Nephron progenitor cell (in vitro differentiated cells): ENCODE measurements at regions not wholly inside any gene's neighbourhood (a gene's known extent, or its start where the extent isn't known, plus 50 kb on each side); places are given as distances from the start of the nearest gene placed in this dataset.

Experiments
- DNase-seq: peaks from one replicate; pipeline ENCODE4 v3.0.0; 2021
- H3K27ac Mint-ChIP-seq: 2 replicates; pipeline ENCODE4 v1.8.0; 2021; ENCODE audit warnings: mild to moderate bottlenecking, moderate library complexity, mixed read lengths
- H3K27me3 Mint-ChIP-seq: 2 replicates; pipeline ENCODE4 v1.8.0; 2021; ENCODE audit warnings: mild to moderate bottlenecking, low read depth, mixed read lengths; ENCODE audit not compliant: poor library complexity
- H3K36me3 Mint-ChIP-seq: 2 replicates; pipeline ENCODE4 v1.8.0; 2021; ENCODE audit warnings: low read depth, mixed read lengths
- H3K4me1 Mint-ChIP-seq: 2 replicates; pipeline ENCODE4 v1.8.0; 2021; ENCODE audit warnings: mixed read lengths
- H3K4me3 Mint-ChIP-seq: 2 replicates; pipeline ENCODE4 v1.8.0; 2021; ENCODE audit warnings: mild to moderate bottlenecking, moderate library complexity, mixed read lengths
- H3K9me3 Mint-ChIP-seq: 2 replicates; pipeline ENCODE4 v1.8.0; 2021; ENCODE audit warnings: mild to moderate bottlenecking, moderate library complexity, mixed read lengths
- CTCF ChIP-seq: fragments of 200-600 bp; sonication (generic); IDR thresholded peaks from 2 replicates; pipeline ENCODE4 v1.5.0; 2021; ENCODE audit warnings: antibody characterized with exemption

DNA sequence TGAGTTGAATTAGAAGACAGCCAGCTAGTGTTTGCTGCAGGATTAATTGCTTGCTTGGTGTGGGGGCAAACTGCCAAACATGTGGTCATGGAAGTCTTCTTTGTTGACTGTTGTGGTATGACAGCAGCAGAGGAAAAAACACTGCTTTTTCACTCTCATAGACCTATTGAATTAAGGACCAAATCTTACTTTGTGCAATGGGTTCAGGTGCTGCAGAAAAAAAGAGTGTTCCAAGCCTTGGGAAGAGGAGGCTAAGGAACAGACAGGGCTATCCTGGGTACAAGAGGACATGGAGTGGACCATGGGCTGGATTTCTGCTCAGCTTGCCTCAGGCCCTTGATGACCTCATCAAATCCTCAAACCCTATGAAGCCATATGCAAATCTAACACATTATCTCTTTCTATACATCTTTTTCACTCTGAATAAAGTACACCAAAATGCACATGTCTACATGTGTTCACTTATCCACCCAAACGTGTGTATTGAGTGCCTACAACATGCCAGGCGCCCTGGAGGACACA, 61.5 kb downstream of the SIPA1L2 start:
- no peak for TF ChIP-seq CTCF
- Mint-ChIP-seq H3K4me3 (no peak overlapping the region), H3K27me3 (peaks cover 5% of the 10 kb centered on the region), H3K36me3 (peaks cover 18% of the 10 kb centered on the region), H3K9me3 (peaks cover 3% of the 10 kb centered on the region), H3K4me1 (peaks cover 28% of the 10 kb centered on the region), H3K27ac (no peak overlapping the region)
- DNase-seq: no peak

DNA sequence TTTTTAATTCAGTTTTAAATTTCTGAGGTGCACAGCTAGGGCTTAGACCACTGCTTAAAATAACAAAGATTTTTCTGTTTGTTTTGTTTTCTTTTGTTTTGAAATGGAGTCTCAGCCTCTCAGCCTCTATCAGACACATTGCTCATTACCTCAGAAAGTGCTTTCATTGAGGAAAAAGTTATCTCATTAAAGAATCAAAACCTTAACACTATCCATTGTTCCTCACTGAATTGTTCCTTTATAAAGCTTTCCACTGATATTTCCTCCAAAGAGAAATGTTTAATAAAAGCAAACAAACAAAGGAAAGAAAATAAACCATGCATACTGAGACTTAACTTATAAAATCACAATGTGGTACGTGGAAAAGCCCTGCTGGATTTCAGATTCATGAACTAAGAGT, 63.8 kb downstream of the SIPA1L2 start:
- no peaks in the 10 kb centered on the region for H3K9me3 Mint-ChIP-seq
- no peak overlapping the region for H3K4me3 Mint-ChIP-seq
- no peak for TF ChIP-seq CTCF
- H3K27me3 Mint-ChIP-seq: peaks cover 5% of the 10 kb centered on the region
- H3K27ac Mint-ChIP-seq: no peak overlapping the region
- H3K4me1 Mint-ChIP-seq: peaks cover 21% of the 10 kb centered on the region
- DNase-seq: no peak
- peaks cover 12% of the 10 kb centered on the region for H3K36me3 Mint-ChIP-seq

- H3K4me3 Mint-ChIP-seq: no peak overlapping the region
- DNase-seq: no peak
- no peak for TF ChIP-seq CTCF
- H3K36me3 Mint-ChIP-seq: no peaks in the 10 kb centered on the region
- no peaks in the 10 kb centered on the region for H3K9me3 Mint-ChIP-seq
- H3K4me1 Mint-ChIP-seq: peaks cover 29% of the 10 kb centered on the region
- no peak overlapping the region for H3K27ac Mint-ChIP-seq
- peaks cover 5% of the 10 kb centered on the region for H3K27me3 Mint-ChIP-seq
These were observed 67.0 kb downstream of the SIPA1L2 start for GRCh38 chr1:232562855-232563510.

- TF ChIP-seq CTCF: no peak
- H3K36me3 Mint-ChIP-seq: no peaks in the 10 kb centered on the region
- H3K4me3 Mint-ChIP-seq: no peak overlapping the region
- H3K27me3 Mint-ChIP-seq: peaks cover 5% of the 10 kb centered on the region
- H3K4me1 Mint-ChIP-seq: peaks cover 35% of the 10 kb centered on the region
- H3K27ac Mint-ChIP-seq: no peak overlapping the region
- no peaks in the 10 kb centered on the region for H3K9me3 Mint-ChIP-seq
- DNase-seq: no peak
These were observed 68.6 kb downstream of the SIPA1L2 start for GRCh38 chr1:232561381-232561780.

DNA sequence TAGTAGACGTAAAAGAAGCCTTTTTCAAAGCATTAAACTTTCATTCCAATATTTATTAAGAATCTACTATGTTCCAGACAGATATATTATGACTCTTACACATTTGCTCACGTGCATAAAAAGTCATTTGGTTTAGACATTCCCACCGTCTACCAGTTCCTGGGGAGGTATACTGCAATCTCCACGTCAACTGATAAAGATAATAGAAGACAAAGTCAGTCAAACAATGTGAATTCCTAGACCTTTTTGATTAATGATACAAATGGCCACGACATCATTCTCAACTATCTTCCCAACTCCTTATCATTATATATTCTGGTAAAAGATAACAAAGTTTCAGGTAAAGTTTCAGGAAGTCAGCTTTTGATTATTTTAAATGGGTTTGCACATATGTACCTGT, 69.0 kb downstream of the SIPA1L2 start:
- Mint-ChIP-seq H3K27me3 (peaks cover 5% of the 10 kb centered on the region), H3K9me3 (no peaks in the 10 kb centered on the region), H3K36me3 (no peaks in the 10 kb centered on the region), H3K4me3 (no peak overlapping the region), H3K4me1 (peaks cover 38% of the 10 kb centered on the region), H3K27ac (no peak overlapping the region)
- no peak for TF ChIP-seq CTCF
- DNase-seq: no peak

GRCh38 chr1:232558954-232559353, 71.0 kb downstream of the SIPA1L2 start:
- no peak for TF ChIP-seq CTCF
- Mint-ChIP-seq H3K4me1 (peaks cover 51% of the 10 kb centered on the region), H3K4me3 (no peak overlapping the region), H3K36me3 (no peaks in the 10 kb centered on the region), H3K27ac (peak overlapping the region; percentile 24), H3K9me3 (no peaks in the 10 kb centered on the region), H3K27me3 (peaks cover 1% of the 10 kb centered on the region)
- DNase-seq: no peak
